ENCODE measurements at regions not wholly inside any gene's neighbourhood (a gene's known extent, or its start where the extent isn't known, plus 50 kb on each side); places are given as distances from the start of the nearest gene placed in this dataset.

GRCh38 chr1:101428562-101428961, 191.7 kb downstream of the S1PR1 start:
- TF ChIP-seq REST (IDR thresholded peaks at IDR 0.05; ENCODE audit: insufficient read depth in 1 of 2, low read depth in 2 of 2, low read length in 1 of 2) = no peak
- no peak for TF ChIP-seq TCF7L2 (IDR thresholded peaks at IDR 0.05; ENCODE audit: low read depth, low read length)
- TF ChIP-seq SIN3A (IDR thresholded peaks at IDR 0.05; ENCODE audit: borderline replicate concordance, insufficient read depth, low read depth, low read length) = no peak
- no peak for TF ChIP-seq POLR2AphosphoS5 (IDR thresholded peaks at IDR 0.05; ENCODE audit: low read depth, low read length)
- no peak for TF ChIP-seq CTCF (IDR thresholded peaks at IDR 0.05)
- in situ Hi-C loops (cut with HindIII; ENCODE audit: low pct_unique_long_range_greater_than_20kb, low sequenced_read_pairs) (no loop called here), intact Hi-C loops (cut with micrococcal nuclease; ENCODE audit: unreplicated experiment) (no loop called here)
- ATAC-seq = no peak
- ChIA-PET CTCF (no interaction called here), POLR2A (no interaction called here)
- H3K27me3 ChIP-seq (ENCODE audit: control insufficient read depth, insufficient read depth, low read length) = no peaks in the 10 kb centered on the region
- no peak overlapping the region for H3K4me3 ChIP-seq (ENCODE audit: low read depth in 2 of 2, low read length in 2 of 2)
- DNase-seq (ENCODE audit: low read depth, low spot score) = no peak
- no peaks in the 10 kb centered on the region for H3K4me1 ChIP-seq (ENCODE audit: control insufficient read depth, insufficient read depth, low read length)
- no peaks in the 10 kb centered on the region for H3K9me3 ChIP-seq (ENCODE audit: control insufficient read depth, insufficient read depth, low read depth, low read length)
- H3K27ac ChIP-seq (ENCODE audit: low read length) = no peak overlapping the region
- BruUV-seq (replicated peaks) = no TSS peak
- no peaks in the 10 kb centered on the region for H3K36me3 ChIP-seq (ENCODE audit: control insufficient read depth, insufficient read depth, low read length)

- H3K4me3 ChIP-seq (ENCODE audit: low read depth in 2 of 2, low read length in 2 of 2) = no peak overlapping the region
- DNase-seq (ENCODE audit: low read depth, low spot score) (no peak), ATAC-seq (no peak)
- no peaks in the 10 kb centered on the region for H3K36me3 ChIP-seq (ENCODE audit: control insufficient read depth, insufficient read depth, low read length)
- no peaks in the 10 kb centered on the region for H3K9me3 ChIP-seq (ENCODE audit: control insufficient read depth, insufficient read depth, low read depth, low read length)
- no TSS peak for BruUV-seq (replicated peaks)
- in situ Hi-C loops (cut with HindIII; ENCODE audit: low pct_unique_long_range_greater_than_20kb, low sequenced_read_pairs) (no loop called here), intact Hi-C loops (cut with micrococcal nuclease; ENCODE audit: unreplicated experiment) (no loop called here)
- no peaks in the 10 kb centered on the region for H3K27me3 ChIP-seq (ENCODE audit: control insufficient read depth, insufficient read depth, low read length)
- no peaks in the 10 kb centered on the region for H3K4me1 ChIP-seq (ENCODE audit: control insufficient read depth, insufficient read depth, low read length)
- TF ChIP-seq TCF7L2 (IDR thresholded peaks at IDR 0.05; ENCODE audit: low read depth, low read length) (no peak), SIN3A (IDR thresholded peaks at IDR 0.05; ENCODE audit: borderline replicate concordance, insufficient read depth, low read depth, low read length) (no peak), REST (IDR thresholded peaks at IDR 0.05; ENCODE audit: insufficient read depth in 1 of 2, low read depth in 2 of 2, low read length in 1 of 2) (no peak), CTCF (IDR thresholded peaks at IDR 0.05) (no peak), POLR2AphosphoS5 (IDR thresholded peaks at IDR 0.05; ENCODE audit: low read depth, low read length) (no peak)
- CTCF ChIA-PET = no interaction called here
- POLR2A ChIA-PET = no interaction called here
- H3K27ac ChIP-seq (ENCODE audit: low read length) = no peak overlapping the region
Observed at GRCh38 chr1:101431956-101432510, 195.2 kb downstream of the S1PR1 start.

Data from Panc1 (cell line).